Gastroesophageal sphincter (tissue), 4 donors: ENCODE measurements at regions not wholly inside any gene's neighbourhood (a gene's known extent, or its start where the extent isn't known, plus 50 kb on each side); places are given as distances from the start of the nearest gene placed in this dataset.

ENCODE experiments used
- ATAC-seq: fragments of 150-250 bp; one replicate; pipeline ENCODE4 v1.9.1; 2016; ENCODE audit warnings: mild to moderate bottlenecking, moderate library complexity
- H3K27ac ChIP-seq, 4 donors: fragments of 200-600 bp; sonication (generic) in 3 of 4; 1 replicate in 3 of 4; 2 replicates in 1 of 4; pipeline ENCODE4 v1.5.1; 2016 to 2019
- H3K27me3 ChIP-seq: fragments of 200-600 bp; sonication (generic); one replicate; pipeline ENCODE4 v1.5.1; 2019
- H3K36me3 ChIP-seq, 2 donors: fragments of 200-600 bp; sonication (generic); one replicate each; pipeline ENCODE4 v1.5.1; 2019; ENCODE audit warnings: control low read depth in 1 of 2
- H3K4me1 ChIP-seq, 3 donors: fragments of 200-600 bp; sonication (generic); 1 replicate in 2 of 3; 2 replicates in 1 of 3; pipeline ENCODE4 v1.5.1; 2016 to 2019; ENCODE audit warnings: control low read depth in 2 of 3
- H3K4me3 ChIP-seq, 2 donors: fragments of 200-600 bp; sonication (generic); one replicate each; pipeline ENCODE4 v1.5.1; 2019; ENCODE audit warnings: mild to moderate bottlenecking in 1 of 2, moderate library complexity in 1 of 2
- H3K9me3 ChIP-seq, 3 donors: fragments of 200-600 bp; sonication (generic); one replicate each; pipeline ENCODE4 v1.5.1; 2017 to 2019; ENCODE audit warnings: control low read depth in 2 of 3
- EP300 ChIP-seq: sonication (generic); formaldehyde crosslinking; IDR thresholded peaks from one replicate; pipeline ENCODE4 v1.6.1; 2017; ENCODE audit warnings: antibody characterized with exemption, mild to moderate bottlenecking
- POLR2A ChIP-seq, 2 donors: fragments of 450-650 bp; IDR thresholded peaks; one replicate each; pipeline ENCODE4 v1.6.1; 2017; ENCODE audit warnings: antibody characterized with exemption in 2 of 2, mild to moderate bottlenecking in 2 of 2, moderate library complexity in 1 of 2
- POLR2AphosphoS5 ChIP-seq: sonication (generic); formaldehyde crosslinking; IDR thresholded peaks from one replicate; pipeline ENCODE4 v1.6.1; 2017; ENCODE audit warnings: antibody characterized with exemption
- WGBS, 2 donors: methylation state at CpG; one replicate each; pipeline ENCODE4 v1.1.5; 2018; ENCODE audit warnings: low coverage in 1 of 2; 5-methylcytosine and 5-hydroxymethylcytosine counted together
- TF ChIP-seq, protein P1 (sequence below), 4 experiments: fragments of 200-600 bp in 2 of 4; fragments of 450-650 bp in 2 of 4; sonication (generic) in 1 of 4; IDR thresholded peaks; one replicate each; pipeline ENCODE4 v1.5.1; 2017 to 2019; ENCODE audit warnings: antibody characterized with exemption in 4 of 4, mild to moderate bottlenecking in 2 of 4, moderate library complexity in 2 of 4

DNA sequence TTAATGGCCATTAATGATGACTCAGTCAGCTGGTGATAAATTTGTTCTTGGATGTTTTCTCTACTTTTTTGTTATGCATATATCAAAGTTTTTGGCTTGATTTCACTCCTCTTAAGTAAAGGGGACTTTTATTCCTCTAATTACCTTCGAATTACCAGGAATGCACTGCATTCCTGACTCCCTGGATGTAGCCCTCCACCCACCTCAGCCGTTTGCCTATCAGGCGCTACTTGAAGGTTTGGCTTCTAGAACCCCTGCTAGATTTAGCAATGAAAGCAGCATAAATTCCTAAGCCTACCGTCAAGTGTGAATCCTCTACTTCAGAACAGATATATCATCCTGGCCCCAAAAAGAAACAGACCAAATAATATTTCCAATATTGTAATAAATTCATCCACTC lies 387.8 kb upstream of the ADGRL2 start:
- Histone ChIP-seq H3K27me3 (no peaks in the 10 kb centered on the region), H3K4me1 (peaks cover 5 to 45% (median 7%) of the 10 kb centered on the region in 3 donors), H3K4me3 (no peak overlapping the region), H3K9me3 (no peaks in the 10 kb centered on the region), H3K36me3 (no peaks in the 10 kb centered on the region), H3K27ac (no peak overlapping the region)
- TF ChIP-seq, protein P1, sequence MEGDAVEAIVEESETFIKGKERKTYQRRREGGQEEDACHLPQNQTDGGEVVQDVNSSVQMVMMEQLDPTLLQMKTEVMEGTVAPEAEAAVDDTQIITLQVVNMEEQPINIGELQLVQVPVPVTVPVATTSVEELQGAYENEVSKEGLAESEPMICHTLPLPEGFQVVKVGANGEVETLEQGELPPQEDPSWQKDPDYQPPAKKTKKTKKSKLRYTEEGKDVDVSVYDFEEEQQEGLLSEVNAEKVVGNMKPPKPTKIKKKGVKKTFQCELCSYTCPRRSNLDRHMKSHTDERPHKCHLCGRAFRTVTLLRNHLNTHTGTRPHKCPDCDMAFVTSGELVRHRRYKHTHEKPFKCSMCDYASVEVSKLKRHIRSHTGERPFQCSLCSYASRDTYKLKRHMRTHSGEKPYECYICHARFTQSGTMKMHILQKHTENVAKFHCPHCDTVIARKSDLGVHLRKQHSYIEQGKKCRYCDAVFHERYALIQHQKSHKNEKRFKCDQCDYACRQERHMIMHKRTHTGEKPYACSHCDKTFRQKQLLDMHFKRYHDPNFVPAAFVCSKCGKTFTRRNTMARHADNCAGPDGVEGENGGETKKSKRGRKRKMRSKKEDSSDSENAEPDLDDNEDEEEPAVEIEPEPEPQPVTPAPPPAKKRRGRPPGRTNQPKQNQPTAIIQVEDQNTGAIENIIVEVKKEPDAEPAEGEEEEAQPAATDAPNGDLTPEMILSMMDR (IDR thresholded peaks at IDR 0.05) = no peak
- TF ChIP-seq EP300 (no peak), POLR2AphosphoS5 (no peak), POLR2A (IDR thresholded peaks at IDR 0.05) (no peak)
- ATAC-seq = no peak
- WGBS, 2 donors = 46 to 72% methylated on average over 3 to 4 of the region's 4 CpGs

DNA sequence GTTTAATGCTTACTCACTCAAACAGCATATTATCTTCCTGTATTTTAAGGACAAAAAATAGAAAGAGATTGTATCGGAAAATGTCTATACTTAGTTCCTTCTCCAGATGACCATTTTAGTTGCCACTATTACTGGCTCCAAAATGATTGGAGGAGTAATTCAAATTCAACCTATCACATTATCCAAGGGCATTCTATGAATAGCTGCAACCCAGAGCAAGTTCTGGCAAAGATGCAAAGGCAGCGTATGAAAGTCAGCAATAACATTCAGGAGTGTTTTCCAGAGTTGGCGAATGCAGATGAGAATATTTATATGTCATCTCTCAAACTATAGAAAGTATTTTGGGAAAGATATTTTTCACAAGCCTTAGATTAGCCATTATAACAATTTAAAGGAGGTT lies 389.8 kb upstream of the ADGRL2 start:
- TF ChIP-seq, protein P1 (IDR thresholded peaks at IDR 0.05) = no peak
- TF ChIP-seq EP300 = no peak
- TF ChIP-seq POLR2AphosphoS5 = no peak
- TF ChIP-seq POLR2A (IDR thresholded peaks at IDR 0.05) = no peak
- Histone ChIP-seq H3K36me3 (no peaks in the 10 kb centered on the region), H3K4me1 (peaks cover 5 to 45% (median 7%) of the 10 kb centered on the region in 3 donors), H3K9me3 (no peaks in the 10 kb centered on the region), H3K27ac (no peak overlapping the region), H3K4me3 (no peak overlapping the region), H3K27me3 (no peaks in the 10 kb centered on the region)
- no peak for ATAC-seq
- WGBS, 2 donors = 13 to 50% methylated on average over 3 of the region's 3 CpGs

DNA sequence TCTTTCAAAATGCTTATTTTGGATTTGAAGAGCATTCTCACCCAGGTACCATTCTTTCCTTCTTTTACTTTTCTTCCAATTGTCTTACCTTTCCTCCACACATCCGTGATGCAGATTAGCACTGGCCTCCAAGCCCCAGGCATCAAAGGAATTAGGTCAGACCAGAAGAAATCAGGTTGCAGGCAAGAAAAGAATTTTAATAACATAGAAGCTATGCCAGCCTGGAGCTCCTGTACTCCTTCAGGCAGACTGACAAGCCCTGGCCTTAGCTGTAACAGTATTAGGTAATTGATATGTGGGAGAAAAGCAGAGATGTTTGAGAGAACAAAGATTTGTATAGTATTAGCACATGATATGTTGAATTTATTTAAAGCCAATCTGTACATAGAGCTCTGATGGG lies 390.4 kb upstream of the ADGRL2 start:
- peak overlapping the region in 1 of 4 donors; percentile 4 for H3K27ac ChIP-seq
- no peak for ATAC-seq
- no peaks in the 10 kb centered on the region for H3K27me3 ChIP-seq

DNA sequence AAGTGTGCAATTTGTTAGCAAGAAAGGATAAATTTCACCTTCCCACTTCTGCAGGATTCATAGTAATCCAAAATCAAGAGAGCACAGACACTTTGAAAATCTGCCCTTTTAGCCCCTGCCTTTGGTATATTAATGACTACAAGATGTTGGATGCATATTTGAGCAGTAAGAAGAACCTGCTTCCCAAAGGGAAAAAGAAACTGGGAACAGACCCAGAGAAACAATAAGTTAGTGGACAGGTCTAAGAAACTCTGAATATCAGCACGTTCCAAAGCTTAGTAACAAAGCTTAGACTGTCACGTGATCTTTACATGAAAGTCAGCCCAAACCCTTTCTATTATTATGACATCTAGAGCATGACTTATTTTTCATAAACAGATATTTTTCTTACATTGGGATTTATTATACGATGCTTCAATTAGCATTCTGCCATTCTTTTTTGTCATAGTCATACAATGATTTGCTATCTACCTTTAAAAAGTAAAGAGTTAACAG lies 390.9 kb upstream of the ADGRL2 start:
- H3K9me3 ChIP-seq = no peaks in the 10 kb centered on the region
- H3K4me1 ChIP-seq = peaks cover 3 to 38% (median 5%) of the 10 kb centered on the region in 3 donors
- peak overlapping the region in 1 of 4 donors; percentile 4 for H3K27ac ChIP-seq
- no peak overlapping the region for H3K4me3 ChIP-seq
- WGBS, 2 donors = 42 to 63% methylated on average over 3 of the region's 3 CpGs
- H3K27me3 ChIP-seq = no peaks in the 10 kb centered on the region
- H3K36me3 ChIP-seq = no peaks in the 10 kb centered on the region
- no peak for ATAC-seq
- TF ChIP-seq POLR2A (IDR thresholded peaks at IDR 0.05) = no peak
- TF ChIP-seq, protein P1 (IDR thresholded peaks at IDR 0.05) = no peak
- TF ChIP-seq POLR2AphosphoS5 = no peak
- no peak for TF ChIP-seq EP300

More for the DNA sequence above, 390.4 kb upstream of the ADGRL2 start:
- no peak for TF ChIP-seq POLR2A (IDR thresholded peaks at IDR 0.05)
- TF ChIP-seq, protein P1 (IDR thresholded peaks at IDR 0.05) = no peak
- no peak for TF ChIP-seq POLR2AphosphoS5
- TF ChIP-seq EP300 = no peak
- 36% methylated on average over 1 of the region's 1 CpG; no CpG with 5 or more reads in 1 of the 2 donors for WGBS, 2 donors
- H3K4me1 ChIP-seq = peaks cover 5 to 43% (median 7%) of the 10 kb centered on the region in 3 donors
- H3K9me3 ChIP-seq = no peaks in the 10 kb centered on the region
- H3K4me3 ChIP-seq = no peak overlapping the region
- H3K36me3 ChIP-seq = no peaks in the 10 kb centered on the region

DNA sequence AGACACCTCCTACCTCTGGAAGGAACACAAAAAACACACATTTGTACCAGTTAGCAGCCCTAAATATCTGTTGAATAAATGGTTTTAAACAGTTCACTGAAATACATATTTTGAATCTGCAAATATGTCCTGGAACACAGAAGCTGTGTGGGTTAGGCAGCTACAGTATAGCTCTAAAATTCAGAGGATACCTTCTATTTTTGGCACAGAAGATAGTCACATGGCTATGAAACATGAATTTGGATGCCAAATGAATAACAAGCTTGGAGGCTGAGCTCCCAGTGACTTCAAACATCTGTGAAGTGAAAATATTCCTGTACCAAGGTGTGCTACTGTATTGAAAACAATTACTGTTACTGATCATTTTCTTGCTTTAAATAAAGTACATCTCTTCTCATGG lies 391.5 kb upstream of the ADGRL2 start:
- no peaks in the 10 kb centered on the region for H3K27me3 ChIP-seq
- H3K4me3 ChIP-seq = no peak overlapping the region
- H3K4me1 ChIP-seq = peaks cover 3 to 33% (median 5%) of the 10 kb centered on the region in 3 donors
- TF ChIP-seq POLR2A (IDR thresholded peaks at IDR 0.05) (no peak), POLR2AphosphoS5 (no peak), EP300 (no peak)
- TF ChIP-seq, protein P1 (IDR thresholded peaks at IDR 0.05) = no peak
- no peak for ATAC-seq
- no peaks in the 10 kb centered on the region for H3K36me3 ChIP-seq
- no peak overlapping the region for H3K27ac ChIP-seq
- no peaks in the 10 kb centered on the region for H3K9me3 ChIP-seq
